ENCODE measurements at regions not wholly inside any gene's neighbourhood (a gene's known extent, or its start where the extent isn't known, plus 50 kb on each side); places are given as distances from the start of the nearest gene placed in this dataset.

DNA sequence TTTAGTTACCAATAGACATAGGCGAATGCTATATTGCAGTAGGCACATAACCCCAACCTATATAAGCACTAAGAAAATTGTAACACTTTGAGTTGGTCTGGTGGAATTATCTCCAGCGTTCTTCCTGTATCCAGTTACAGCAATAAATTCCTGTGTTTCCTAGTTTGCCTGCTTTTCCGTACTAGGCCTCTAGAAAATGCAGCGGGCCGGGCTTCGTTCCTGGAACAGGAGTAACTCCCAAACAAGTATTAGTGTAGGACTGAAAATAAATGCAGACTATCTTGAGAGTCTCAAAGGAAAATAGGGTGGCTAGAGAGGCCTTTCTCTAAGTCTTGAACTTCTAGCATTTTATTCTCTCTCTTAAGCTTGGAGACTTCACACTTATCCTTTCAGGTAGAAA lies 159.8 kb downstream of the OR13H1 start:
- no peak for DNase-seq (ENCODE audit: low read depth)

DNA sequence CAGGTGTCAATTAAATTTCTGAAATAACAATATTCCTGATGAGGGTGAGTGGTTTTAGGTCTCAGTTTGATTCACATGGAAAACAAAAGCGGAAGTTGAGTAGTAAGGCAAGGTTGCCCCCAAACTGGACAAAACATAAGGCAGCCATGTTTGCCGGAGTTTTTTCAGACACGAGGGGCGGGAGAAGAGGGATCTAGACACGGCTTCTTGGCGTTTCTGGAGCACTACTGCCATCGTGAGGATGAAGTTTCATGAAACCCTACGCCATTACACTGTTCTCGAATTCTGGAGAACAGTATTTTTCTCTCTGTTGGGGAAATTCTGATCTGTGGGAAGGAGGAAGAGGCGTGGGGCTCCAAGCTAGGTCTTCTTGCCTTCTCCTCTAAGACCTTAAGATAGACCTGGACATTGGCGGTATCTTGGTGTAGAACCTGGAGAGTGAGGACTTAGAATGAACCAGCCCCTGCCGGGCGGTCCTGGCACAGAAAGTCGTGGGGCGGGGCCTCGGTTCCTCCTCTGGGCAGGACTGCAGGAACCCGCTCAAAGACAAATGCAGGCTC lies 160.3 kb downstream of the OR13H1 start:
- DNase-seq (ENCODE audit: low read depth) = no peak

DNA sequence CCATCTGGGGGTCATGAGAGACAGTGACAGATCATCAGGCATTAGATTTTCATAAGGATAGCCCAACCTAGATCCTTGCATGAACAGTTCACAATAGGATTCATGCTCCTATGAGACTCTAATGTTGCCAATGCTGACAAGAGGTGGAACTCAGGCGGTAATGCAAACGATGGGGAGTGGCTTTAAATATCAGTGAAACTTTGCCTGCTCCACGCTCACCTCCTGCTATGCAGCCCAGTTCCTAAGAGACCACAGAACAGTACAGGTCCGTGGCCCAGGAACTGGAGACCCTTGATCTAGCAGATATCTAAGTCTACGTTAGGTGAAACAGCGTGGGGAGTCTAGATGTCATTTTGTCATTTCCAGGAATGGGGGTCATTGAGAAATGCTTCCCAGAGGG lies 165.7 kb downstream of the OR13H1 start:
- DNase-seq (ENCODE audit: low read depth) = no peak

DNA sequence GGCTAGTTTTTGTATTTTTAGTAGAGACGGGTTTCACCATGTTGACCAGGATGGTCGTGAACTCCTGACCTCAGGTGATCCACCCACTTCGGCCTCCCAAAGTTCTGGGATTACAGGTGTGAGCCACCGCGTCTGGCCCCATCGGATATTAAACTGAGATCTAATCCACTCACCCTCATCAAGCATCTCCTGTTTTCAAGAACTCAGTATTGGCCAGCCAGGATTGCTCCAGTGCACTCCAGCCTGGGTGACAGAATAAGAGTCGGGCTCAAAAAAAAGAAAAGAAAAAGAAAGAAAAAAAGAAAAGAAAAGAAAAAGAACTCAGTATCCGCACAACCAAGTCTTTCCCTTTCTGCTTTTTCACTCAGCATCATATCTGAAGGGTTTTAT lies 167.6 kb downstream of the OR13H1 start:
- DNase-seq (ENCODE audit: low read depth) = no peak

DNA sequence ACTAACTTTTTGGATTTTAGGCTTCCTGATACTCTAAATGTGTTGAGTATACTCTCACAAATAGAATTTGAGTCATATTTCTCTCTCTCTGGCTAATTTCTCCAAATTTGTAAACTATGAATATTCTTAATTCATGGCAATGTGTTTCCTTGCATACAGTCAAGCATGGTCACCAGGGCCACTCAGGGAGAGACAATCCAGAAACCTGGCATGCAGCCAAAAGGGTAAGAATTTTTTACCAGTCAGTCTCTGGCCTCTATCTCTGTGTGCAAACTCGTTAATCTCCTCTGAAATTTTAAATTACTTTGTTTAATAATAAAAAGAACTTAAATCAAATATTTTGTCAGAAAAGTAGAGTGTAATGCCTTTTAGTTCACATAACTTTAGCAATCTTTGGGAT lies 179.8 kb downstream of the OR13H1 start:
- DNase-seq (ENCODE audit: low read depth) = no peak

DNA sequence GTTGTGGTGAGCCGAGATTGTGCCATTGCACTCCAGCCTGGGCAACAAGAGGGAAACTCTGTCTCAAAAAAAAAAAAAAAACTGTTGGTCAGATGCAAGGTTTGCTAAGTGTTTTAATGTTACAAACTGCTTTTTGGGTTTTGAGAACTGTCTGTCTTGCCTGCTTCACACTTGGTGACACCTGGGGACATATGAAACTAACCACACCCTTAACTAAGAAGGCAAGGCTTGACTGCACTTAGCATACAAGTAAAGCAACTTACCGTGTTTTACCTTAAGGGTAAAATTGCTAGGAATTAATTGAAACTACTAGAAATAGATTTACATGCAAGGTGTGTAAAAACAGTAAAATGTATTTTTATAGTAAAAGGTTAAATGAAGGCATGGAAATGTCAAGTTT lies 180.4 kb downstream of the OR13H1 start:
- DNase-seq (ENCODE audit: low read depth) = no peak

DNA sequence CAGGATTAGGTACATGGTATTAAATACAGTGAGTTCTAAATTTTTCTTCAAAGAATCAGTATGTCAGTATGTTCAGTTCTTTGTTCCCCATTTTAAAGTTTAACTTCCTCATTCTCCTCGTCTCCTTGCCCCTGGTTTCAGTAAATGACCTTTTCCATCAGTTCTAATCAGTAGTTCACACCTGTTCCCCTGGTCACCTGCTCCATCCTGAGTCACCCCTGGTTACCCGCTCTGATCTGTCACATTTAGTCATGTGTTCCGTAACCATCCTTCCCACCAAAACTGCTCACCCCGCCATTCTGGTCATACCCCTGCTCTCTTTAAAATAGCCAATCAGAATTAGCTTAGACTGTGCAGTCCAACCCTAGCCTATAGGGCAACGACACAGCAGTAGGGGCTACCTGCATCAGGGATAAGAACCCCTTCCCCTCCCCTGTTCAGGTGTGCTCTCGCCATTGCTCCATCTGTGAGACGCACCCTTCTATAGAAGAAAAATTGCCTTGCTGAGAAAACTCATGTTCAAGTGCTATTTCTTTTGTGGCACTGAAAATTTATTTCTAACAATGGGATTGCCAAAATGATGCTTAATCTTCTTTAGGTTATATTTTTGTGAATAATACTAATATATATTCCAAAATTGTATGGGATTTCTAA lies 181.3 kb downstream of the OR13H1 start:
- DNase-seq (ENCODE audit: low read depth) = no peak

DNA sequence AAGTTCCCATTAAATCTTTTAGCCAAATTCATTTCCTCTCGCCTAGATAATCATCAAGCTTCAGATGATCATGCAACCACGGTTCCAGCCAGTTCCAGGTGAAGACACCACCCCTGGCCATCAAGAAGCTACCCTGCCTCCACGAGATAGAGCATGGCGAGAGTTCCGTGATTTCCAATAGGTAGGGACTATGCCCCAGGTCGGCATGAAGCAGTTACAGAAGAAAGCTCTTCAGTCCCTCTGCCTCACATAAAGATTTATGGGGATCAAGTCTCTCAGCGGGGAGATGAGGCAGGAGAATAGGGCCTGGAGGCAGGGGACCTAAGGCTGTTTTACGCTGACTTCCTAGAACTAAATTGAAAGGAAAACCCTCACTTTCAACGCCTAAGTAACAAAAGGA lies 183.9 kb downstream of the OR13H1 start:
- DNase-seq (ENCODE audit: low read depth) = no peak

DNA sequence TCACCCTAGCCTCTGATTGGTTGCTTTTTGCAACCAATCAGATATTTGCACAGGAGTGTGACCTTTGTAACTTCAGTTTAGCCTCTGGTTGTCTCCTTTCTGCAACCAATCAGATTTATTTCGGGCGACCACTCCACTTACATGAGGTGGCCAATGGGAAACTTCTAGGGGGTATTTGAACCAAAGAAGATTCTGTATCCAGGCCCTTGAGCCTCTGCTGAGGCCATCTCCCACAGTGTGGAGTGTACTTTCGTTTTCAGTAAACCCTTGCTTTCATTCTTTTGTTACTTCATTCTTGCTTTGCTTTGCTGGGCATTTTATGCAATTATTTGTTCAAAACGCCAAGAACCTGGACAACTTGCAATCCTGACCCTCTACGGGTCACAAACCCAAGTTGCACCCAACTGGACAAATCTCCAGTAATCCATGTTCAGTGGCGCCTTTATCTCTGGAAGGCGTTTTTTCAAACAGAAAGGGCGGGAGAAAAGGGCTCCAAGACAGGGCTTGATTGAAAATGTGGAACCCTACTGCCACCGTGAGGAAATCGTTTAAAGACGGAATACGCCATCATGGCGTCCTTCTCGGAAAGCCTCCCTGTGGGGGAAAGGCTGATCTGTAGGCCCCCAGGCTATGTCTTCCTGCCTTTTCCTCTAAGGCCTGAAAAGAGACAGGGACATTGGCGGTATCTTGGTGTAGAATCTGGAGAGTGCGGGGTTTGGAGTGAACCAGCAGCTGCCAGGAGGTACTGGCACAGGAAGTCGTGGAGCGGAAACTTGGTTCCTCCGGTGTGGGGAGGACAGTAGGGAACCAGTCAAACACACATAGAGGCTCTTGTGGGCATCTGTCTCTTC lies 184.6 kb downstream of the OR13H1 start:
- no peak for DNase-seq (ENCODE audit: low read depth)

DNA sequence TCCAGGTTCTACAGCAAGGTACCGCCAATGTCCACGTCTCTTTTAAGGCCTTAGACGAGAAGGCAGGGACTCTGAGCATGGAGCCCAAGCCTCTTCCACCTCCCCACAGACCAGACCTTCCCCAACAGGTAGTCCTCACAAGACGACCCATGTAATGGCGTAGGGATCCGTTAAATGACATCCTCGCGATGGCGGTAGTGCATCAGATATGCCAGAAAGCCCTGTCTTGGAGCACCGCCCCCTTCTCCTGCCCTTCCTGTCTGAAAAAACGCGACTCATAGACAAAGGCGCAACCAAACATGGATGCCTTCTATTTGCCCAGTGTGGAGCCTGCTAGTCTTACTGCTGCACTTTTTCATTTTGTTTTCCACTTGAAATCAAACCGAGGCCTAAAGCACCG lies 185.4 kb downstream of the OR13H1 start:
- DNase-seq (ENCODE audit: low read depth) = no peak

DNA sequence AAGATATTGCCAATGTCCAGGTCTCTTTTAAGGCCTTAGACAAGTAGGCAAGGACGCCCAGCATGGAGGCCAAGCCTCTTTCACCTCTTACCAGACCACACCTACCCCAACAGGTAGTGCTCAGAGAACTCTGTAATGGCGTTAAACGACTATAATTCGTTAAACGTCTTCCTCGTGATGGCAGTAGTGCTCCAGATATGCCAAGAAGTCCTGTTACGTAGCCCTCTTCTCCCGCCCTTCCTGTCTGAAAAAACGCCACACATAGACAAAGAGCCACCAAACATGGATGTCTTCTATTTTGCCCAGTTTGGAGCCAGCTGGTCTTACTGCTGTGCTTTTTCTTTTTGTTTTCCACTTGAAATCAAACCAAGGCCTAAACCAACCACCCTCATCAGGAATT lies 190.7 kb downstream of the OR13H1 start:
- DNase-seq (ENCODE audit: low read depth) = no peak

DNA sequence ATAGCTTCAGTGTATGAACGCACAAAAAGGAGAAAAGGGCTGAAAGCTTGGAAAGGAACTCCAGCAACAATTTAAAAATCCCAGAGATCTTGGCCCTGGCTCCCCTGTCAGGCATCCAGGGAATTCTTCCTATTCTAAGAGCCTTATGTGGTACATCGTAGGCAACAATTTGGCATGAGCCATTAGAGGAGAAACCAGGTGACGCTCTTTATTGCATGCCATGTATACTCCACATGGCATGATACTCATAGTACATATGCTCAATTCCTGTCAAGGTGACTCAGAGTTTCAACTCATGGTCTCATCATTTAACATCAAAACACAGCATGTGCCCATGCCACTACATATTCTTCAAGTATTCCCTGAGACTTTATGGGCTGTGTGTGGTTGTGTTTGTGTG lies 191.3 kb downstream of the OR13H1 start:
- no peak for DNase-seq (ENCODE audit: low read depth)

DNA sequence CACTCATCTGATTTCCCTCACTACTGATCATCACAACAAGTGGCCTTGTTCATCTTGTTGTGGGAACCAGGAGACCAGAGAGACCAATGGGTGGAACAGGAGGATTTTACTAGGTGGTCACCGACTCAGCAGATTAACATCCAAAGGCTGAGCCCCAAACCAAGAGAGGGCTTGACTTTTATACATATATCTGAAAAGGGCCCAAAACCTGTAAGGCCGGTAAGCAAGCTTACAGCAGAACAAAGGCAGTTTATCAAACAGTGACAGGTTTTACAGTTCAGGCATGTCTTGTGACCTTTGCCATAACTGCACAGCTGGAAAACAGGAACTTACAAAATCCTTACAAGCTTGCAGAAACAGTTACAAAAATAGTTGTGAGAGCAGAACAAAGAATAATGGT lies 195.9 kb downstream of the OR13H1 start:
- no peak for DNase-seq (ENCODE audit: low read depth)

DNA sequence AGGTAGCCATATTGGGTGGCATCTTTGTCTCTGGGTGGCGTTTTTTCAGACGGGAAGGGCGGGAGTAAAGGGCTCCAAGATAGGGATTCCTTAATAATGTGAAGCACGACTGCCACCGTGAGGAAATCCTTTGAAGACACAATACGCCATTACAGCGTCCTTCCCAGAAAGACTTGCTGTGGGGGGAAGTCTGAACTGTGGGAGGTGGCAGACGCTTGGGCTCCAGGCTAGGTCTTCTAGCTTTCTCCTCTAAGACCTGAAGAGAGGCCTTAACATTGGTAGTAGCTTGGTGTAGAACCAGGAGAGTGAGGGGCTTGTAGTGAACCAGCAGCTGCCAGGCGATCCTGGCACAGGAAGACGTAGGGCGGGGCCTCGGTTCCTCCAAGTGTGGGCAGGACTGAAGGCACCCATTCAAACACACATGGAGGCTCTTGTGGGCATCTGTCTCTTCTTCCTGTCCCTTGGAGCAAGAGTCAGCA lies 197.3 kb downstream of the OR13H1 start:
- no peak for DNase-seq (ENCODE audit: low read depth)

DNA sequence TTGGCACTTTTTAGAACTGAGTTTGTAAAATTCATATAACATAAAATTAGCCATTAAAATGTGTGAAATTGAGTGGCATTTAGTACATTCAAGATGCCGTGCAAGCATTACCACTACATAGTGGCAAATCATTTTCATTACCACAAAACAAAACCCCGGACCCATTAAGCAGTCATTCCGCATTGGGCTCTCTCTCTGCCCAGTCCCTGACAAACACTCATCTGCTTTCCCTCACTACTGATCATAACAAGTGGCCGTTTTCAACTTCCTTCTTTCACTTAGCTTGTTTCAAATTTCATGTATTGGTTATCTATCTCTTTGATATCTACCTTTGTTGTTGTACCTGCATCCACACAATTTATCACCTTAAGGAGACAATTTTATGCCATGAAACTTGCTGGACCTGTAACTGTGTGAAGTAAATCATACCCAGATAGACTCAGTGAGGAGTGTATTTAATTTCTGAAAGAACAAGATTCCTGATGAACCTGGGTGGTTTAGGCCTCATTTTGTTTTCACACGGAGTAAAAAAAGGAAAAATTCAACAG lies 202.1 kb downstream of the OR13H1 start:
- no peak for DNase-seq (ENCODE audit: low read depth)

DNA sequence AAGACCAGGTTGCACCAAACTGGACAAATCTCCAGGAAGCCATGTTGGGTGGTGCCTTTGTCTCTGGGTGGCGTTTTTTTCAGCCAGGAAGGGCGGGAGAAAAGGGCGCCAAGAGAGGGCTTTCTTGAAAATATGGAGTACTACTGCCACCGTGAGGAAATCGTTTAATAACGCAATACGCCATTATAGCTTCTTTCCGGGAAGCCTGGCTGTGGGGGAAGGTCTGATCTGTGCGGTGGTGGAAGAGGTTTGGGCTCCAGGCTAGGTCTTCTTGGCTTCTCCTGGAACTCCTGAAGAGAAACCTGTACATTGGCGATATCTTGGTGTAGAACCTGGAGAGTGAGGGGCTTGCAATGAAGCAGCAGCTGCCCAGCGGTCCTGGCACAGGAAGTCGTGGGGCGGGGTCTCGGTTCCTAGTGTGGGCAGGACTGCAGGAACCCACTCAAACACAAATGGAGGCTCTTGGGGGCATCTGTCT lies 202.7 kb downstream of the OR13H1 start:
- no peak for DNase-seq (ENCODE audit: low read depth)

DNA sequence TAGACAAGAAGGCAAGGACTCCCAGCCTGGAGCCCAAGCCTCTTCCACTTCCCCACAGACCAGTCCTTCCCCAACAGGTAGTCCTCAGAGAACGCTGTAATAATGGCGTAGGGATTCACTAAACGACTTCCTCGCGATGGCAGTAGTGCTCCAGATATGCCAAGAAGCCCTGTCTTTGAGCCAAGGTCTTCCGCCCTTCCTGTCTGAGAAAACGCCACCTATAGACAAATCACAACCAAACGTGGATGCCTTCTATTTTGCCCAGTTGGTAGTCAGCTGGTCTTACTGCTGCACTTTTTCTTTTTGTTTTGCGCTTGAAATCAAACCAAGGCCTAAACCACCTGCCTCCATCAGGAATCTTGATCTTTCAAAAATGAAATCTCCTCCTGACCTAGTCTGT lies 203.3 kb downstream of the OR13H1 start:
- no peak for DNase-seq (ENCODE audit: low read depth)

DNA sequence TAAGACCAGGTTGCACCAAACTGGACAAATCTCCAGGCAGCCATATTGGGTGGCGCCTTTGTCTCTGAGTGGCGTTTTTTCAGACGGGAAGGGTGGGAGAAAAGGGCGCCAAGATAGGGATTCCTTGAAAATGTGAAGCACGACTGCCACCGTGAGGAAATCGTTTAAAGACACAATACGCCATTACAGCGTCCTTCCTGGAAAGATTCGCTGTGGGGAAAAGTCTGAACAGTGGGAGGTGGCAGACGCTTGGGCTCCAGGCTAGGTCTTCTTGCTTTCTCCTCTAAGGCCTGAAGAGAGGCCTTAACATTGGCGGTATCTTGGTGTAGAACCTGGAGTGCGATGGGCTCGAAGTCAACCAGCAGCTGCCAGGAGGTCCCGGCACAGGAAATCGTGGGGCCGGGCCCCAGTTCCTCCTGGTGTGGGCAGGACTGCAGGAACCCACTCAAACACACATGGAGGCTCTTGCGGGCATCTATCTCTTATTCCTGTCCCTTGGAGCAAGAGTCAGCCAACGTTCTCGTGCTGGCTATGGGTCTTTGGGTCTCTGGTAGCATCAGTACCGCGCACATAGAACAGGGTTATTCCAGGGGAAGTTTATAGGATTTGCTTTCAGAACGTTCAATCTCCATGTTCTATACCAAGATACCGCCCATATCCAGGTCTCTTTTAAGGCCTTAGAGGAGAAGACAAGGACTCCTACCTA lies 208.8 kb downstream of the OR13H1 start:
- DNase-seq (ENCODE audit: low read depth) = no peak

DNA sequence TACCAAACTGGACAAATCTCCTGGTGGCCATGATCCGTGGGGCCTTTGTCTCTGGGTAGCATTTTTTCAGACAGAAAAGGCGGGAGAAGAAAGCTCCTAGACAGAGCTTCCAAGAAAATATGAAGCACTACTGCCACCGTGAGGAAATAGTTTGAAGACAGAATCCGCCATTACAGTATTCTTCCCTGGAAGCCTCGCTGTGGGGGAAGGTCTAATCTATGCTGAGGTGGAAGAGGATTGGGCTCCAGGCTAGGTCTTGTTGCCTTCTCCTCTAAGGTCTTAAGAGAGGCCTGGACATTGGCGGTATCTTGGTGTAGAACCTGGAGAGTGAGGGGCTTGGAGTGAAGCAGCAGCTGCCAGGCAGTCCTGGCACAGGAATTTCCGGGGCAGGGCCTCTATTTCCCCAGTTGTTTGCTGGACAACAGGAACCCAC lies 218.9 kb downstream of the OR13H1 start:
- DNase-seq (ENCODE audit: low read depth) = no peak

DNA sequence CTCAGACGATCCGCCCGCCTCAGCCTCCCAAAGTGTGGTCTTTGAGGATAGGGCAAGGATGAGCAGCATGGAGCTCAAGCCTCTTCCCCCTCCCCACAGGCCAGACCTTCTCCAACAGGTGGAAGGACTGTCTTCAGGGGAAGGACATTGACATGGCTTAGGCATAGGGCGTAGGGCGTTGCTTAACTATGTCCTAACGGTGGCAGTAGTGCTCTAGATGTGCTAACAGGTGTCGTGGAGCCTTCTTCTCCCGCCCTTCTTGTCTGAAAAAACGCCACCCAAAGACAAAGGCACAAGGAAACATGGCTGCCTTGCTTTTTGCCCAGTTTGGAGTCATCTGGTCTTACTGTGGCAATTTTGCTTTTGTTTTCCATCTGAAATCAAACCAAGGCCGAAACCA lies 219.8 kb downstream of the OR13H1 start:
- no peak for DNase-seq (ENCODE audit: low read depth)

DNA sequence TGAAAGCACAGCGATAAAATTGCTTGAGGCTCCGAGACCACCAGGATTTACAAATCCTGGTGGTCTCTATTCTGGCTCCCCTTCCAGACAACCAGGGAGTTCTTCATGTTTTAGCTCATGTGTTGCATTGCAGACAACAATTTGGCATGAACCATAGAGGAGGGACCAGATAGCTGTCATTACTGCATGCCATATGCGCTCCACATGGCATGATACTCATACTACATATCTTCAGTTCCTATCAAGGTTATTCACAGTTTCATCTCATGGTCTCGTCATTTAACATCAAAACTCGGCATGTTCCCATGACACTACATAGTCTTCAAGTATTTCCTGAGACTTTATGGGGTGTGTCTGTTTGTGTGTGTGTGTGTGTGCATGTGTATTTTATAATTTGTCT lies 220.3 kb downstream of the OR13H1 start:
- DNase-seq (ENCODE audit: low read depth) = no peak

Measured in stimulated activated CD4-positive, alpha-beta T cell treated with anti-CD3 and anti-CD28 coated beads, Interleukin-2, amount 100 ng/mL, for 4 hours (primary cell).